ENCODE measurements at regions not wholly inside any gene's neighbourhood (a gene's known extent, or its start where the extent isn't known, plus 50 kb on each side); places are given as distances from the start of the nearest gene placed in this dataset.
A peak's percentile ranks its signal among the peaks of the same experiment; 100 is the strongest.

DNA sequence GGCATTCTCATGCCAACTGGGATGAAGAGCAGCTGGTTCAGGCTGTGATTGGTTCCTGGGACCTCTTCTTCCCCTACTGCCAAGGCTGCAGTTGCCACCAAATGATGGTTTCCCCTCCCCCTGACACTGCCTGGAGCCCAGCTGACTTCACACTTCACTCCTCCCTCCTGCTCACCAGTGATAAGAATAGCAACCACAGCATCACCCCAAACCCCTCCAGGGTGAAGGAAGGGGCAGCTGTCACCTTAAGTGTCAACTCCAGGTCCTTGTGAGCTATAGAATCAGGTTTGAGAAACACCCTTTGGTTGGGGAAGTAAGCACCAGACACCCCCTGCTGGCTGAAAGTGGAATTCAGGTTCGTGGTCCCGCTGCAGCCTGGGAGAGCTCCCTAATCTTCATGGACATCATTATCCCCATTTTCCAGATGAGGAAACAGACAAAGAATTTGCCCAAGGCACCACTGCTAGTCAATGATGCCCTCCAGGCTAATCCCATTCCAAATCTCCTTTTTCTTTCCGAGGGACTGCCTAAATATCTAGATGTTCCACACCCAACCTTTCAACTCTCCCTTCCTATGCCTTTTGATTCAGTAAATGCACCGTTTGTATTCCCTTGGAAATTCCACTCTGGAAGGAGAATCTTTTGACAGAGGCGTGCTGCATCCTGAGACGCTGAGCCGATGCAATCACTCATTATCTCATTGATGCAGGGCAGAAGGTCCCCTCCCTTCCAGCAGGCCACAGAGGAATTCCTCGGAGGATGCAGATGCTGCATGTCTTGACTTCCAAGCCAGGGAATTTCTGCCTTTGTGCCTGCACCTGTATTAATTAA lies 50.6 kb upstream of the UQCRFS1 start:
- TF ChIP-seq, protein P1, sequence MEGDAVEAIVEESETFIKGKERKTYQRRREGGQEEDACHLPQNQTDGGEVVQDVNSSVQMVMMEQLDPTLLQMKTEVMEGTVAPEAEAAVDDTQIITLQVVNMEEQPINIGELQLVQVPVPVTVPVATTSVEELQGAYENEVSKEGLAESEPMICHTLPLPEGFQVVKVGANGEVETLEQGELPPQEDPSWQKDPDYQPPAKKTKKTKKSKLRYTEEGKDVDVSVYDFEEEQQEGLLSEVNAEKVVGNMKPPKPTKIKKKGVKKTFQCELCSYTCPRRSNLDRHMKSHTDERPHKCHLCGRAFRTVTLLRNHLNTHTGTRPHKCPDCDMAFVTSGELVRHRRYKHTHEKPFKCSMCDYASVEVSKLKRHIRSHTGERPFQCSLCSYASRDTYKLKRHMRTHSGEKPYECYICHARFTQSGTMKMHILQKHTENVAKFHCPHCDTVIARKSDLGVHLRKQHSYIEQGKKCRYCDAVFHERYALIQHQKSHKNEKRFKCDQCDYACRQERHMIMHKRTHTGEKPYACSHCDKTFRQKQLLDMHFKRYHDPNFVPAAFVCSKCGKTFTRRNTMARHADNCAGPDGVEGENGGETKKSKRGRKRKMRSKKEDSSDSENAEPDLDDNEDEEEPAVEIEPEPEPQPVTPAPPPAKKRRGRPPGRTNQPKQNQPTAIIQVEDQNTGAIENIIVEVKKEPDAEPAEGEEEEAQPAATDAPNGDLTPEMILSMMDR (IDR thresholded peaks at IDR 0.05; ENCODE audit: poor library complexity, severe bottlenecking): peak; percentile 76
- TF ChIP-seq EZH2 (IDR thresholded peaks at IDR 0.05; ENCODE audit: borderline replicate concordance, insufficient read depth, low read length, poor library complexity, severe bottlenecking) (no peak), POLR2AphosphoS5 (IDR thresholded peaks at IDR 0.05) (no peak), EP300 (conservative IDR thresholded peaks at IDR 0.05; ENCODE audit: poor library complexity, severe bottlenecking) (no peak), MXI1 (conservative IDR thresholded peaks at IDR 0.05; ENCODE audit: poor library complexity, severe bottlenecking) (no peak), TAF1 (IDR thresholded peaks at IDR 0.05; ENCODE audit: low read depth) (no peak)
- TF ChIP-seq, protein P2, sequence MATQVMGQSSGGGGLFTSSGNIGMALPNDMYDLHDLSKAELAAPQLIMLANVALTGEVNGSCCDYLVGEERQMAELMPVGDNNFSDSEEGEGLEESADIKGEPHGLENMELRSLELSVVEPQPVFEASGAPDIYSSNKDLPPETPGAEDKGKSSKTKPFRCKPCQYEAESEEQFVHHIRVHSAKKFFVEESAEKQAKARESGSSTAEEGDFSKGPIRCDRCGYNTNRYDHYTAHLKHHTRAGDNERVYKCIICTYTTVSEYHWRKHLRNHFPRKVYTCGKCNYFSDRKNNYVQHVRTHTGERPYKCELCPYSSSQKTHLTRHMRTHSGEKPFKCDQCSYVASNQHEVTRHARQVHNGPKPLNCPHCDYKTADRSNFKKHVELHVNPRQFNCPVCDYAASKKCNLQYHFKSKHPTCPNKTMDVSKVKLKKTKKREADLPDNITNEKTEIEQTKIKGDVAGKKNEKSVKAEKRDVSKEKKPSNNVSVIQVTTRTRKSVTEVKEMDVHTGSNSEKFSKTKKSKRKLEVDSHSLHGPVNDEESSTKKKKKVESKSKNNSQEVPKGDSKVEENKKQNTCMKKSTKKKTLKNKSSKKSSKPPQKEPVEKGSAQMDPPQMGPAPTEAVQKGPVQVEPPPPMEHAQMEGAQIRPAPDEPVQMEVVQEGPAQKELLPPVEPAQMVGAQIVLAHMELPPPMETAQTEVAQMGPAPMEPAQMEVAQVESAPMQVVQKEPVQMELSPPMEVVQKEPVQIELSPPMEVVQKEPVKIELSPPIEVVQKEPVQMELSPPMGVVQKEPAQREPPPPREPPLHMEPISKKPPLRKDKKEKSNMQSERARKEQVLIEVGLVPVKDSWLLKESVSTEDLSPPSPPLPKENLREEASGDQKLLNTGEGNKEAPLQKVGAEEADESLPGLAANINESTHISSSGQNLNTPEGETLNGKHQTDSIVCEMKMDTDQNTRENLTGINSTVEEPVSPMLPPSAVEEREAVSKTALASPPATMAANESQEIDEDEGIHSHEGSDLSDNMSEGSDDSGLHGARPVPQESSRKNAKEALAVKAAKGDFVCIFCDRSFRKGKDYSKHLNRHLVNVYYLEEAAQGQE (IDR thresholded peaks at IDR 0.05; ENCODE audit: borderline replicate concordance): no peak

Data from neural cell (in vitro differentiated cells).